Stomach (tissue), 8 donors: ENCODE measurements at regions not wholly inside any gene's neighbourhood (a gene's known extent, or its start where the extent isn't known, plus 50 kb on each side); places are given as distances from the start of the nearest gene placed in this dataset.

Experiments used
- DNase-seq, 2 donors: peaks; one replicate each; pipeline versions ENCODE4 v3.0.0 to v3.0.0-alpha.2; 2013 to 2019
- H3K27ac ChIP-seq, 5 donors: fragments of 200-600 bp in 4 of 5; sonication (generic) in 4 of 5; one replicate each; pipeline ENCODE4 v1.5.1; 2013 to 2019; ENCODE audit warnings: mild to moderate bottlenecking in 1 of 5, moderate library complexity in 1 of 5
- H3K27me3 ChIP-seq, 3 donors: fragments of 200-600 bp; sonication (generic); one replicate each; pipeline ENCODE4 v1.5.1; 2017 to 2019; ENCODE audit warnings: mixed run types in 1 of 3
- H3K36me3 ChIP-seq, 4 donors: fragments of 200-600 bp; sonication (generic); 1 replicate in 3 of 4; 2 replicates in 1 of 4; pipeline ENCODE4 v1.5.1; 2016 to 2019
- H3K4me1 ChIP-seq, 4 donors: fragments of 200-600 bp; sonication (generic); one replicate each; pipeline ENCODE4 v1.5.1; 2016 to 2019
- H3K4me3 ChIP-seq, 4 donors: fragments of 200-600 bp; sonication (generic) in 3 of 4; one replicate each; pipeline ENCODE4 v1.5.1; 2016 to 2019; ENCODE audit warnings: mild to moderate bottlenecking in 1 of 4
- H3K9me3 ChIP-seq, 4 donors: fragments of 200-600 bp; sonication (generic); one replicate each; pipeline ENCODE4 v1.5.1; 2016 to 2019
- EP300 ChIP-seq: sonication (generic); formaldehyde crosslinking; IDR thresholded peaks from one replicate; pipeline ENCODE4 v1.6.1; 2017; ENCODE audit warnings: antibody characterized with exemption
- POLR2A ChIP-seq, 4 donors: fragments of 450-650 bp; IDR thresholded peaks; one replicate each; pipeline ENCODE4 v1.6.1; 2016; ENCODE audit warnings: antibody characterized with exemption in 4 of 4, control low read depth in 2 of 4, mild to moderate bottlenecking in 1 of 4, moderate library complexity in 1 of 4
- POLR2AphosphoS5 ChIP-seq, 3 donors: sonication (generic); formaldehyde crosslinking; IDR thresholded peaks; one replicate each; pipeline ENCODE4 v1.6.1; 2016; ENCODE audit warnings: antibody characterized with exemption in 3 of 3
- WGBS, 5 donors: extraction: QIAGEN DNeasy Blood & Tissue Kit in 3 of 5; methylation state at CpG; one replicate each; pipeline versions ENCODE4 v1.1.5 to v1.1.7; 2013 to 2018; 5-methylcytosine and 5-hydroxymethylcytosine counted together
- intact Hi-C: fragments of 100-400 bp; cut with DNase I; formaldehyde crosslinking; loops from one replicate; pipeline ENCODE4 v1.15.1; 2023; ENCODE audit warnings: low total_unique reads
- TF ChIP-seq, protein P1 (sequence below), 7 experiments: fragments of 450-650 bp in 4 of 7; fragments of 200-600 bp in 3 of 7; sonication (generic) in 3 of 7; IDR thresholded peaks; one replicate each; pipeline ENCODE4 v1.5.1; 2016 to 2019; ENCODE audit warnings: antibody characterized with exemption in 7 of 7, control low read depth in 2 of 7, mild to moderate bottlenecking in 1 of 7
- donor health status: healthy with polysubstance abuse.
- donor health status: Bipolar disorder and iron deficiency.
- donor health status: healthy.

DNA sequence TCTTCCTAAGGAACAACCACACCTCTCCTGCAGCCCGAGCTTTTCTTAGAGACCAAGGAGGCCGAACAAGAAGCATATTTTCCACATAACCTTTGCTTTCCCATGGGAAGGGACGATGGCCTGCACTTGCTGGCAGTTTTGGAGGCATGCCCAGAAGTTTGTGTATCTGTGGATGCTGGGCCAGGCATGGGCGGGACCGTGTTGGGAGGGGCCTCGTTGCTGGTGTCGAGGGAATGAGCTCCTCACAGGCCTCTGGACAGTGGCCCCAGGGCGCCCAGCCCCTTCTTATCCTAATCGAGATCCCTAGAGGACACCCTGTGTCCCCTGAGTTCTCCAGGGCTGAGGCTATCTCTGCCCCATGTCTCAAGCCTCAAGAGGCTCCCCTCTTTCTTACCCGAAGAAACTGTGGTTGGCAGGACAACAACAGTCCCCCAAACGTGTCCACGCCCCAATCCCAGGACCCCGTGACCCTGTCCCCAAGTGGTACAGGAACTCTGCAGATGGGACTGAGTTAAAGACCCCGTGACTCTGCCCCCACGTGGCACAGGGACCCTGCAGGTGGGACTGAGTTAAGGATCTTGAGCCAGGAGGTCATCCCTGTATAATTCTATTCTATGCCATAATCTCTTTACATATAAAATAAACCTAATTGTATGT lies 99.5 kb upstream of the BHLHE23 start:
- 37 to 48% (median 41%) methylated on average over 15 of the region's 15 CpGs for WGBS, 5 donors
- TF ChIP-seq, protein P1, sequence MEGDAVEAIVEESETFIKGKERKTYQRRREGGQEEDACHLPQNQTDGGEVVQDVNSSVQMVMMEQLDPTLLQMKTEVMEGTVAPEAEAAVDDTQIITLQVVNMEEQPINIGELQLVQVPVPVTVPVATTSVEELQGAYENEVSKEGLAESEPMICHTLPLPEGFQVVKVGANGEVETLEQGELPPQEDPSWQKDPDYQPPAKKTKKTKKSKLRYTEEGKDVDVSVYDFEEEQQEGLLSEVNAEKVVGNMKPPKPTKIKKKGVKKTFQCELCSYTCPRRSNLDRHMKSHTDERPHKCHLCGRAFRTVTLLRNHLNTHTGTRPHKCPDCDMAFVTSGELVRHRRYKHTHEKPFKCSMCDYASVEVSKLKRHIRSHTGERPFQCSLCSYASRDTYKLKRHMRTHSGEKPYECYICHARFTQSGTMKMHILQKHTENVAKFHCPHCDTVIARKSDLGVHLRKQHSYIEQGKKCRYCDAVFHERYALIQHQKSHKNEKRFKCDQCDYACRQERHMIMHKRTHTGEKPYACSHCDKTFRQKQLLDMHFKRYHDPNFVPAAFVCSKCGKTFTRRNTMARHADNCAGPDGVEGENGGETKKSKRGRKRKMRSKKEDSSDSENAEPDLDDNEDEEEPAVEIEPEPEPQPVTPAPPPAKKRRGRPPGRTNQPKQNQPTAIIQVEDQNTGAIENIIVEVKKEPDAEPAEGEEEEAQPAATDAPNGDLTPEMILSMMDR (IDR thresholded peaks at IDR 0.05): no peak
- no peak for TF ChIP-seq POLR2A (IDR thresholded peaks at IDR 0.05)
- TF ChIP-seq POLR2AphosphoS5 (IDR thresholded peaks at IDR 0.05): peak in 1 of 3 donors; percentile 6
- TF ChIP-seq EP300: no peak
- peaks cover 16 to 27% (median 21%) of the 10 kb centered on the region in 4 donors for H3K4me1 ChIP-seq
- peak overlapping the region in 1 of 5 donors; percentile 24 for H3K27ac ChIP-seq
- peak; percentile 41 to 89 for DNase-seq
- H3K27me3 ChIP-seq: peaks cover 0 to 17% (median 3%) of the 10 kb centered on the region in 3 donors
- no peak overlapping the region for H3K4me3 ChIP-seq
- H3K36me3 ChIP-seq: no peaks in the 10 kb centered on the region
- peaks cover 0 to 13% (median 11%) of the 10 kb centered on the region in 4 donors for H3K9me3 ChIP-seq
- intact Hi-C loops: no loop called here

DNA sequence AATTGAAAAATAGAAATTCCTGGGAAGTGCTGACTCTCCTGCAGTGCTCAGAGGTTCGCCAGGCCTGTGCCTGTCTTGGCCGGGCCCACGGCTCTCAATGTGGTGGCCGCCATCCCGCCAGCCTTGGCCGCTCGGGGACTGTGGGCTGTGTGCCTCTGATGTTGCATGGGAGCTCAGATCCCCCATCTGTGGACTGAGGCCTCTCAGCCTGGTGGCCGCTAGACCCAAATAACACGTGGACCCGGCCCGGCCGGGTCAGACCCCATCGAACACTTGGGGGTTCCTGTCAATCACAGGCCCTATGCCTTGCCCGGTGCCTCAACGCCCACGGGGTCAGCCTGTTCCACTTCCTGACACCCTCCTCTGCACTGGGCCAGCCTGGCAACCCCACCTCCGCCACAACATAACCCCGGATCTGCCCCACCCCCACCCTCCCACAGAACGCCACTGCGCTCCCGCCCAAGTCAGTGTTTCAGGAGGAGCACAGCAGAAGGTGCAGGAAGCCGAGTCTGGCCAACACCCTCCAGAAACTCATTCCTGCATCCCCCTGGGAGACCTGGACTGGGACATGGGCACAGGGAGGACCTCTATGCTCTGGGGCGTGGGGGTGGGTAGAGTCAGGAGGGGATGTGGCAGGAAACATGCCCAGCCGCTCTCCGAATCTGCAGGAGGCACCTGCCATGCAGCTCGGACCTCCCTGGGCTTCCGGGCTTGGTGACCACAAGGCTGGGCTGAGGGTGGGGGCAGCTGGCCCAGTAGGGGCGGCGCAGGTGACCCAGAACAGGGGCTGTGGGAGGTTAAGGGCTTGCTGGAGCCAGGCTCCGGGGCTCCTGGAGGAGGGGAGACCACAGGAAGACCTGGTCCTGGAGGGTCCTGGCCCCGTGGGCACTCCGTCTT lies 98.7 kb upstream of the BHLHE23 start:
- TF ChIP-seq POLR2AphosphoS5 (IDR thresholded peaks at IDR 0.05) (no peak), POLR2A (IDR thresholded peaks at IDR 0.05) (no peak), EP300 (no peak)
- TF ChIP-seq, protein P1 (IDR thresholded peaks at IDR 0.05): no peak
- H3K4me3 ChIP-seq: no peak overlapping the region
- no peak for DNase-seq
- intact Hi-C loops: no loop called here
- H3K27ac ChIP-seq: peak overlapping the region in 1 of 5 donors; percentile 24
- peaks cover 0 to 9% (median 8%) of the 10 kb centered on the region in 4 donors for H3K9me3 ChIP-seq
- peaks cover 0 to 25% (median 10%) of the 10 kb centered on the region in 3 donors for H3K27me3 ChIP-seq
- no peaks in the 10 kb centered on the region for H3K36me3 ChIP-seq
- WGBS, 5 donors: 66 to 79% (median 72%) methylated on average over 15 to 32 of the region's 32 CpGs
- H3K4me1 ChIP-seq: peaks cover 16 to 27% (median 21%) of the 10 kb centered on the region in 4 donors

DNA sequence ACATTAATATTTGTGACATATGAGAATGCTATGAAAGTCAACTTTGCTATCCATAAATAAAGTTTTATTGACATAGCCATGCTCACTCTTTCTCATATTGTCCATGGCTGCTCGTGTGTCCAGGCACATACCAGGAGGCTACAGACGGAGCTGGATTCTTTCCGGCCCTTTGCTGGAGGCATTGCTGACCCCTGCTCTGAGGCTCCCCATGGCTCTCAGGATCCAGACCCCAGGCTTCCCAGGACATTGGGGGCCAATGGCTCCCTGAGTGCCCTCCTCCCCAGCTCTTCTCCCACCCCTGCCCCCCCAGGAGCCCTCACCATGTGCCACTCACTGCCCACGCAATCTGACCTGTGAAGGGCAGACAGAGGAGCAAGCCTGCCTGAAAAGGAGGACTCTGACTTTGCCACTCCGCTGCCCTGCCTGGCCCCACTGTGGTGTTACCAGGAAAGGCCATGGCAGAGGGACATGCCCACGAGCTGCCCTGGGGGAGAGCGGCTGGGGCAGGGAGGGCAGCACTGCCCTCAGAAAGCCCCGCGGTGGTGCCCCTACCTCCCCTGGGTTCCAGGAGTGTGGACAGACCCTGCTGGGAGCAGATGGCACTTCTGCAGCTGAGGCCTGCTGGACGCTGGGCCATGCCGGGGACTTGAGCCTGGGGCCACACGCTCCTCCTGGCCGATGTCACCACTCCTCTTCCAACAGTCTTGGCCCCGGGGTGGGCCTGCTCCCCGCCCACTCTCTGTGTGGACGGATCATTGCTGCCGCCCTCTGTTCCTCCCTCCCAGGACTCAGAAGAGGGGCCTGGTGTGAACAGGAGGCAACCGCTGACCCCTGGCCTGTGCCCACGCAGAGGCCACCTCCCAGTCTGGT lies 97.8 kb upstream of the BHLHE23 start:
- TF ChIP-seq EP300 (no peak), POLR2AphosphoS5 (IDR thresholded peaks at IDR 0.05) (no peak), POLR2A (IDR thresholded peaks at IDR 0.05) (no peak)
- TF ChIP-seq, protein P1 (IDR thresholded peaks at IDR 0.05): no peak
- peaks cover 16 to 27% (median 21%) of the 10 kb centered on the region in 4 donors for H3K4me1 ChIP-seq
- no peak overlapping the region for H3K4me3 ChIP-seq
- H3K36me3 ChIP-seq: no peaks in the 10 kb centered on the region
- intact Hi-C loops: no loop called here
- H3K27me3 ChIP-seq: peaks cover 0 to 34% (median 13%) of the 10 kb centered on the region in 3 donors
- DNase-seq: no peak
- H3K9me3 ChIP-seq: peaks cover 0 to 9% (median 8%) of the 10 kb centered on the region in 4 donors
- WGBS, 5 donors: 74 to 87% (median 80%) methylated on average over 17 to 19 of the region's 19 CpGs
- no peak overlapping the region for H3K27ac ChIP-seq
